Caco-2 (cell line): ENCODE measurements at regions not wholly inside any gene's neighbourhood (a gene's known extent, or its start where the extent isn't known, plus 50 kb on each side); places are given as distances from the start of the nearest gene placed in this dataset.

Experiments
- BruUV-seq: library from RNA; stranded (reverse); fragments of 400-500 nt; replicated peaks from 2 replicates; lab custom pipeline; 2021; lab: Mats Ljungman, UMichigan
- CTCF ChIA-PET: fragments of 300-600 bp; sonication (Branson Sonifier 250); formaldehyde crosslinking; loops from one replicate; lab custom pipeline; 2022; ENCODE audit warnings: antibody characterized with exemption; lab: Charles Lee
- POLR2A ChIA-PET: fragments of 300-600 bp; sonication (Branson Sonifier 250); formaldehyde crosslinking; loops from one replicate; lab custom pipeline; 2022; ENCODE audit warnings: antibody characterized with exemption; lab: Charles Lee
- DNase-seq, 2 experiments: peaks; one replicate each; pipeline versions ENCODE4 v3.0.0 to v3.0.0-alpha.2; 2020 to 2022
- H3K27me3 ChIP-seq: replicated peaks from 2 replicates; pipeline ENCODE4 v1.6.0; 2011; ENCODE audit warnings: low read length; ENCODE audit not compliant: control insufficient read depth, insufficient read depth
- H3K36me3 ChIP-seq: 2 replicates; pipeline ENCODE4 v1.5.1; 2011; ENCODE audit warnings: low read length; ENCODE audit not compliant: control insufficient read depth, insufficient read depth
- H3K4me1 ChIP-seq: fragments of 250-450 bp; sonication (Bioruptor Pico); 2 replicates; pipeline ENCODE4 v1.5.1; 2020; ENCODE audit warnings: mild to moderate bottlenecking
- H3K4me3 ChIP-seq: 2 replicates; pipeline ENCODE4 v1.5.1; 2011; ENCODE audit warnings: low read depth, mild to moderate bottlenecking, control low read depth, low read length
- H3K9me3 ChIP-seq: fragments of 250-450 bp; sonication (Bioruptor Pico); 2 replicates; pipeline ENCODE4 v1.5.1; 2020; ENCODE audit warnings: mild to moderate bottlenecking, moderate library complexity
- H3K27ac Mint-ChIP-seq: one replicate; pipeline ENCODE4 v1.8.0; 2022; ENCODE audit warnings: mixed read lengths; ENCODE audit not compliant: unreplicated experiment
- H3K27me3 Mint-ChIP-seq: one replicate; pipeline ENCODE4 v1.8.0; 2022; ENCODE audit warnings: mixed read lengths; ENCODE audit not compliant: insufficient read depth, unreplicated experiment
- H3K36me3 Mint-ChIP-seq: one replicate; pipeline ENCODE4 v1.8.0; 2022; ENCODE audit warnings: mild to moderate bottlenecking, mixed read lengths; ENCODE audit not compliant: insufficient read depth, unreplicated experiment
- H3K4me1 Mint-ChIP-seq: one replicate; pipeline ENCODE4 v1.8.0; 2022; ENCODE audit warnings: low read depth, mixed read lengths; ENCODE audit not compliant: unreplicated experiment
- H3K4me3 Mint-ChIP-seq: one replicate; pipeline ENCODE4 v1.8.0; 2022; ENCODE audit warnings: mild to moderate bottlenecking, moderate library complexity, mixed read lengths; ENCODE audit not compliant: unreplicated experiment
- H3K9me3 Mint-ChIP-seq: one replicate; pipeline ENCODE4 v1.8.0; 2022; ENCODE audit warnings: mixed read lengths; ENCODE audit not compliant: unreplicated experiment
- intact Hi-C: fragments of 100-400 bp; cut with micrococcal nuclease; formaldehyde crosslinking; loops from one replicate; pipeline ENCODE4 v1.10.0; 2022; ENCODE audit not compliant: unreplicated experiment
- TF ChIP-seq, protein P1 (sequence below), 2 experiments: fragments of 200-600 bp in 1 of 2; IDR thresholded peaks; 1 replicate in 1 of 2; 2 replicates in 1 of 2; pipeline versions ENCODE4 v1.5.1 to v1.8.0; 2011 to 2022; ENCODE audit warnings: antibody characterized with exemption in 1 of 2, control low read depth in 1 of 2, inconsistent platforms in 1 of 2, low read depth in 1 of 2, low read length in 1 of 2, mild to moderate bottlenecking in 1 of 2, moderate library complexity in 1 of 2; ENCODE audit not compliant: insufficient read depth in 1 of 2, severe bottlenecking in 1 of 2, unreplicated experiment in 1 of 2

GRCh38 chr5:138656916-138657315, 81.7 kb upstream of the HSPA9 start:
- H3K27ac Mint-ChIP-seq, result no peak overlapping the region
- POLR2A ChIA-PET, result no interaction called here
- no peaks in the 10 kb centered on the region for H3K27me3 Mint-ChIP-seq
- no TSS peak for BruUV-seq
- Histone ChIP-seq H3K4me1 (peaks cover 9% of the 10 kb centered on the region), H3K36me3 (no peaks in the 10 kb centered on the region), H3K4me3 (no peak overlapping the region), H3K9me3 (no peaks in the 10 kb centered on the region), H3K27me3 (no peaks in the 10 kb centered on the region)
- H3K36me3 Mint-ChIP-seq, result no peaks in the 10 kb centered on the region
- no peak overlapping the region for H3K4me3 Mint-ChIP-seq
- intact Hi-C loops, result no loop called here
- no peak for DNase-seq
- TF ChIP-seq, protein P1, sequence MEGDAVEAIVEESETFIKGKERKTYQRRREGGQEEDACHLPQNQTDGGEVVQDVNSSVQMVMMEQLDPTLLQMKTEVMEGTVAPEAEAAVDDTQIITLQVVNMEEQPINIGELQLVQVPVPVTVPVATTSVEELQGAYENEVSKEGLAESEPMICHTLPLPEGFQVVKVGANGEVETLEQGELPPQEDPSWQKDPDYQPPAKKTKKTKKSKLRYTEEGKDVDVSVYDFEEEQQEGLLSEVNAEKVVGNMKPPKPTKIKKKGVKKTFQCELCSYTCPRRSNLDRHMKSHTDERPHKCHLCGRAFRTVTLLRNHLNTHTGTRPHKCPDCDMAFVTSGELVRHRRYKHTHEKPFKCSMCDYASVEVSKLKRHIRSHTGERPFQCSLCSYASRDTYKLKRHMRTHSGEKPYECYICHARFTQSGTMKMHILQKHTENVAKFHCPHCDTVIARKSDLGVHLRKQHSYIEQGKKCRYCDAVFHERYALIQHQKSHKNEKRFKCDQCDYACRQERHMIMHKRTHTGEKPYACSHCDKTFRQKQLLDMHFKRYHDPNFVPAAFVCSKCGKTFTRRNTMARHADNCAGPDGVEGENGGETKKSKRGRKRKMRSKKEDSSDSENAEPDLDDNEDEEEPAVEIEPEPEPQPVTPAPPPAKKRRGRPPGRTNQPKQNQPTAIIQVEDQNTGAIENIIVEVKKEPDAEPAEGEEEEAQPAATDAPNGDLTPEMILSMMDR (IDR thresholded peaks at IDR 0.05; ENCODE audit: insufficient read depth in 1 of 2, low read depth in 1 of 2, low read length in 1 of 2, severe bottlenecking in 1 of 2, unreplicated experiment in 1 of 2), result no peak
- no peaks in the 10 kb centered on the region for H3K9me3 Mint-ChIP-seq
- CTCF ChIA-PET, result interaction anchor here (0.6 kb wide), 1 partner anchor 177 kb away, joined by 3 read pairs; no protein-coding TSS in a partner anchor
- H3K4me1 Mint-ChIP-seq, result peaks cover 16% of the 10 kb centered on the region

DNA sequence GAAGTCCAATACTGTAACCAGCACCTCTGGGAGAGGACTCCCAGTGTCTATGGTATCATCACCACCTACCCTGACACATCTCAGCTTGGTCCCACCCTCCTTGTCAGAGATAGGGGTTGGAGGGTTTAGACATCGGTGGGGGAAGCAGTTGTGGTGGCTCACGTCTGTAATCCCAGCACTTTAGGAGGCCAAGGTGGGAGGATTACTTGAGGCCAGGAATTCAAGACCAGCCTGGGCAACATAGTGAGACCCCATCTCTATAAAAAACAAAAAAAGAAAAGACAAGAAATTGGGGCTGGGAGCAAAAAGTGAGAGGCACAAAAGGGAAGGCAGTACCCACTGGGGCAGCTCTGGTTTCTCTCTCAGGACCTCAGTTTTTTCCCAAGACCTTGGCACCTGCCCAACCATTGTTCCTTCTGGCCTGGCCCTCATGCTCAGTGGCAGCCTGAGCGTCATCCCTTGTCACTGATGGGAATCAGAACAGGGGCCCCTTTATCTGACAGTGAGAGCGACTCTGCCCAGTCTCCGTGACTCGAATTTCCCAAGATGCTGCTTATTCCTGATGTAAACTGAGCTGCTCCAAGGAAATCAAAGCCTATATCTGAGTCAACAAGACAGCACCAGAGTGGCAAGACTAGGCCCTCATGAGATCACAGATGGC, 80.5 kb upstream of the HSPA9 start:
- Histone ChIP-seq H3K9me3 (no peaks in the 10 kb centered on the region), H3K4me3 (no peak overlapping the region), H3K36me3 (no peaks in the 10 kb centered on the region), H3K27me3 (no peaks in the 10 kb centered on the region), H3K4me1 (peaks cover 9% of the 10 kb centered on the region)
- Mint-ChIP-seq H3K4me1 (peaks cover 16% of the 10 kb centered on the region), H3K27me3 (no peaks in the 10 kb centered on the region), H3K9me3 (no peaks in the 10 kb centered on the region), H3K4me3 (no peak overlapping the region), H3K27ac (no peak overlapping the region), H3K36me3 (no peaks in the 10 kb centered on the region)
- TF ChIP-seq, protein P1 (IDR thresholded peaks at IDR 0.05; ENCODE audit: insufficient read depth in 1 of 2, low read depth in 1 of 2, low read length in 1 of 2, severe bottlenecking in 1 of 2, unreplicated experiment in 1 of 2), result no peak
- DNase-seq, result no peak
- POLR2A ChIA-PET, result interaction anchor here (0.6 kb wide), 1 partner anchor 80 kb away, joined by 3 read pairs; no protein-coding TSS in a partner anchor
- CTCF ChIA-PET, result no interaction called here
- intact Hi-C loops, result no loop called here
- BruUV-seq, result no TSS peak

GRCh38 chr5:138654281-138654867, 79.2 kb upstream of the HSPA9 start:
- BruUV-seq, result no TSS peak
- H3K9me3 Mint-ChIP-seq, result no peaks in the 10 kb centered on the region
- no peak for DNase-seq
- no peaks in the 10 kb centered on the region for H3K36me3 Mint-ChIP-seq
- H3K4me3 Mint-ChIP-seq, result no peak overlapping the region
- POLR2A ChIA-PET, result no interaction called here
- Histone ChIP-seq H3K36me3 (no peaks in the 10 kb centered on the region), H3K27me3 (no peaks in the 10 kb centered on the region), H3K4me3 (no peak overlapping the region), H3K9me3 (no peaks in the 10 kb centered on the region), H3K4me1 (peaks cover 15% of the 10 kb centered on the region)
- no peak overlapping the region for H3K27ac Mint-ChIP-seq
- CTCF ChIA-PET, result interaction anchor here (1.9 kb wide), 1 partner anchor 71 kb away, joined by 9 read pairs; no protein-coding TSS in a partner anchor
- peaks cover 16% of the 10 kb centered on the region for H3K4me1 Mint-ChIP-seq
- no peaks in the 10 kb centered on the region for H3K27me3 Mint-ChIP-seq
- intact Hi-C loops, result loop anchor here (5.0 kb wide), 1 partner anchor 98 kb away; the partner anchor contains the start of gene CTNNA1
- TF ChIP-seq, protein P1 (IDR thresholded peaks at IDR 0.05; ENCODE audit: insufficient read depth in 1 of 2, low read depth in 1 of 2, low read length in 1 of 2, severe bottlenecking in 1 of 2, unreplicated experiment in 1 of 2), result no peak
